ENCODE measurements at regions not wholly inside any gene's neighbourhood (a gene's known extent, or its start where the extent isn't known, plus 50 kb on each side); places are given as distances from the start of the nearest gene placed in this dataset.

DNA sequence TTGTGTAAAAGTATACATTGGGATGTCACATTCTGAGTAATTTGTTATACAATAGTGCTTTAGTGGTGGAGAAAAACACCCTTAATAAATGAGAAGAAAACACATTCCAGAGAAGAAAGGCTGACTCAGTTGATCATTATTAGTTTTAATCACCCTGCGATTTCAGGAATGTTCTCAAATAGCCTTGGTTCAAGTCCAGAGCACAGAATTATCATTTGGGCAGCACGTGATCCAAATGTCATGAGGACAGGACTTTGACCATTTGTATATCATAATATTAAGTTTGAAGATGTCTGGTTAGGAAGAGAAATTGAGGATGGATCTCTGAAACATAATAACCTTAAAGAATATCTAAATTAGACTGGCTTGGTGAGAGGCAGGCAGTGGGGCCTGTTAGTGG lies 1434.3 kb upstream of the TENM3 start:
- H3K9me3 Mint-ChIP-seq (ENCODE audit: unreplicated experiment): no peaks in the 10 kb centered on the region
- H3K36me3 Mint-ChIP-seq (ENCODE audit: unreplicated experiment): no peaks in the 10 kb centered on the region
- H3K27me3 Mint-ChIP-seq (ENCODE audit: unreplicated experiment): peaks cover 5% of the 10 kb centered on the region
- no peak overlapping the region for H3K4me3 Mint-ChIP-seq (ENCODE audit: unreplicated experiment)
- TF ChIP-seq, protein P1, sequence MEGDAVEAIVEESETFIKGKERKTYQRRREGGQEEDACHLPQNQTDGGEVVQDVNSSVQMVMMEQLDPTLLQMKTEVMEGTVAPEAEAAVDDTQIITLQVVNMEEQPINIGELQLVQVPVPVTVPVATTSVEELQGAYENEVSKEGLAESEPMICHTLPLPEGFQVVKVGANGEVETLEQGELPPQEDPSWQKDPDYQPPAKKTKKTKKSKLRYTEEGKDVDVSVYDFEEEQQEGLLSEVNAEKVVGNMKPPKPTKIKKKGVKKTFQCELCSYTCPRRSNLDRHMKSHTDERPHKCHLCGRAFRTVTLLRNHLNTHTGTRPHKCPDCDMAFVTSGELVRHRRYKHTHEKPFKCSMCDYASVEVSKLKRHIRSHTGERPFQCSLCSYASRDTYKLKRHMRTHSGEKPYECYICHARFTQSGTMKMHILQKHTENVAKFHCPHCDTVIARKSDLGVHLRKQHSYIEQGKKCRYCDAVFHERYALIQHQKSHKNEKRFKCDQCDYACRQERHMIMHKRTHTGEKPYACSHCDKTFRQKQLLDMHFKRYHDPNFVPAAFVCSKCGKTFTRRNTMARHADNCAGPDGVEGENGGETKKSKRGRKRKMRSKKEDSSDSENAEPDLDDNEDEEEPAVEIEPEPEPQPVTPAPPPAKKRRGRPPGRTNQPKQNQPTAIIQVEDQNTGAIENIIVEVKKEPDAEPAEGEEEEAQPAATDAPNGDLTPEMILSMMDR (IDR thresholded peaks at IDR 0.05): no peak
- H3K27ac Mint-ChIP-seq (ENCODE audit: unreplicated experiment): no peak overlapping the region
- no peak for DNase-seq (ENCODE audit: extremely low spot score, unreplicated experiment)
- H3K4me1 Mint-ChIP-seq (ENCODE audit: unreplicated experiment): peaks cover 18% of the 10 kb centered on the region

DNA sequence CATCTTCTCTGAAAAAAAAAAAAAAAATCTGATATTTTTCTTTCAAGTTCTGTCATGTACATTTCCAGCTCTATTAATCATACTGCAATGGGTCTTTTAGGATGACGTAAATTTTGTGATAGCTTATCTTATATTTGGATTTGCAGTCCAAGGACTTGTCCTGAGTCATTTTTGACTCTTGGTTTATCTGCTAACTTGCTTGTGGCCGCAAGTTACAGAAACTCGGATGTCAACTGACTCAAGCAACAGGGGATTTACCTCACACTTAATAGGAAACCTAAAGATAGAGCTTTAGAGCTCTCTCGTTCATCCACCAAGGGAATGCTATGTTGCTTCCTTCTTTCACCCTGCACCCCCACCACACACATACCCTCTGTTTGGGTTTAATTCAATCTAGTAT lies 1433.8 kb upstream of the TENM3 start:
- TF ChIP-seq, protein P1 (IDR thresholded peaks at IDR 0.05): no peak
- H3K4me3 Mint-ChIP-seq (ENCODE audit: unreplicated experiment): no peak overlapping the region
- H3K27ac Mint-ChIP-seq (ENCODE audit: unreplicated experiment): no peak overlapping the region
- no peak for DNase-seq (ENCODE audit: extremely low spot score, unreplicated experiment)
- H3K36me3 Mint-ChIP-seq (ENCODE audit: unreplicated experiment): no peaks in the 10 kb centered on the region
- peaks cover 5% of the 10 kb centered on the region for H3K27me3 Mint-ChIP-seq (ENCODE audit: unreplicated experiment)
- no peaks in the 10 kb centered on the region for H3K9me3 Mint-ChIP-seq (ENCODE audit: unreplicated experiment)
- H3K4me1 Mint-ChIP-seq (ENCODE audit: unreplicated experiment): peaks cover 18% of the 10 kb centered on the region

GRCh38 chr4:180810581-180810980 lies 1432.6 kb upstream of the TENM3 start:
- Mint-ChIP-seq H3K27ac (ENCODE audit: unreplicated experiment) (no peak overlapping the region), H3K27me3 (ENCODE audit: unreplicated experiment) (peaks cover 5% of the 10 kb centered on the region), H3K4me3 (ENCODE audit: unreplicated experiment) (no peak overlapping the region), H3K4me1 (ENCODE audit: unreplicated experiment) (peaks cover 18% of the 10 kb centered on the region), H3K9me3 (ENCODE audit: unreplicated experiment) (no peaks in the 10 kb centered on the region), H3K36me3 (ENCODE audit: unreplicated experiment) (no peaks in the 10 kb centered on the region)
- no peak for DNase-seq (ENCODE audit: extremely low spot score, unreplicated experiment)
- TF ChIP-seq, protein P1 (IDR thresholded peaks at IDR 0.05): no peak

DNA sequence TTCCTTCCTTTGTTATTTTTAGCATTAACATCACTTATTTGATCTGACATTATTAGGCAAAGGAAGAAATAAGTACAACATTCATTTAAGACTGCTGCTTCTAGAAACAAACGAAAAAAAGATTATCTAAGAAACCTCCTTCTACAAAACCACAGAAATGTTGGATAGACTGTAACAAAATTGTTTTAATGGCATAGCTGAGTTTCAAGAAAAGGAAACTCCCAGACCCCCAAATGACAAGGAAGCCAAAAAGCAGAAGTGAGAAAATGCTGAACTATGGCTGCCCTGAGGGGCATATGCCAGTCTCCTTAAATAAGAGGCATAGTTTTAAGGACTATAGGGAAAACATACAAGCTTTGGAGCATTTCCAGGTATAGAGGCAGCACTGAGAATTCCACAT lies 1431.6 kb upstream of the TENM3 start:
- Mint-ChIP-seq H3K27me3 (ENCODE audit: unreplicated experiment) (peaks cover 7% of the 10 kb centered on the region), H3K27ac (ENCODE audit: unreplicated experiment) (no peak overlapping the region), H3K4me3 (ENCODE audit: unreplicated experiment) (no peak overlapping the region), H3K9me3 (ENCODE audit: unreplicated experiment) (no peaks in the 10 kb centered on the region), H3K4me1 (ENCODE audit: unreplicated experiment) (peaks cover 18% of the 10 kb centered on the region), H3K36me3 (ENCODE audit: unreplicated experiment) (no peaks in the 10 kb centered on the region)
- no peak for DNase-seq (ENCODE audit: extremely low spot score, unreplicated experiment)
- TF ChIP-seq, protein P1 (IDR thresholded peaks at IDR 0.05): no peak

GRCh38 chr4:180812783-180813182 lies 1430.4 kb upstream of the TENM3 start:
- TF ChIP-seq, protein P1 (IDR thresholded peaks at IDR 0.05): no peak

More at GRCh38 chr4:180812783-180813182, 1430.4 kb upstream of the TENM3 start:
- DNase-seq (ENCODE audit: extremely low spot score, unreplicated experiment): no peak
- Mint-ChIP-seq H3K4me3 (ENCODE audit: unreplicated experiment) (no peak overlapping the region), H3K9me3 (ENCODE audit: unreplicated experiment) (no peaks in the 10 kb centered on the region), H3K27ac (ENCODE audit: unreplicated experiment) (no peak overlapping the region), H3K36me3 (ENCODE audit: unreplicated experiment) (no peaks in the 10 kb centered on the region), H3K27me3 (ENCODE audit: unreplicated experiment) (peaks cover 5% of the 10 kb centered on the region), H3K4me1 (ENCODE audit: unreplicated experiment) (peaks cover 18% of the 10 kb centered on the region)

All from osteocyte (in vitro differentiated cells).